ENCODE measurements at regions not wholly inside any gene's neighbourhood (a gene's known extent, or its start where the extent isn't known, plus 50 kb on each side); places are given as distances from the start of the nearest gene placed in this dataset.

DNA sequence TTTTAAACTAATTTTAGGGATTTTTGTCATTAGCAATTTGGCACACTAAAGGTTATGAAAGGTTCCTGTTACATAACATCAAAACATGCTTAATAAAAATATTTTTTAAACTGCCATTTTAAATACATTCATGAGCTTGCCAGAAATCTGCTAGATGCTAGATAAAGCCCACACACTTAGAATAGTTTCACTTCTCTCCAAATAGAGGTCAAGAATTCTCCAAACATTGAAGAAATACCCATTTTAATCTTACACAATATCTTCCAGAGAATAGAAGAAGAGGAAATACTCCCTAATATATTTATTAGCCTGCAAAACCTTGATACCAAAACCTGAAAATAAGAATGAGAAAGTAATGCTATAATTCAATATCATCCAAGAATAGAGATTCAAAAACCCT is 247.5 kb downstream of the PTH2R start:
- no peaks in the 10 kb centered on the region for H3K9me3 Mint-ChIP-seq

More for the DNA sequence above, 247.5 kb downstream of the PTH2R start:
- no peak overlapping the region for H3K4me3 Mint-ChIP-seq
- no peak overlapping the region for H3K27ac Mint-ChIP-seq
- no peaks in the 10 kb centered on the region for H3K9me2 ChIP-seq (ENCODE audit: insufficient read depth)
- no peaks in the 10 kb centered on the region for H4K20me1 ChIP-seq (replicated peaks; ENCODE audit: insufficient read depth)
- no peaks in the 10 kb centered on the region for H3K27me3 ChIP-seq (ENCODE audit: insufficient read depth)
- H3K27me3 Mint-ChIP-seq (ENCODE audit: insufficient read depth, low read depth, poor library complexity), result no peaks in the 10 kb centered on the region
- no peaks in the 10 kb centered on the region for H3K79me2 ChIP-seq (replicated peaks; ENCODE audit: insufficient read depth)
- H3K4me1 ChIP-seq (ENCODE audit: insufficient read depth), result no peaks in the 10 kb centered on the region
- no peaks in the 10 kb centered on the region for H3K36me3 ChIP-seq (ENCODE audit: insufficient read depth)
- no peak overlapping the region for H3K27ac ChIP-seq (ENCODE audit: low read depth)
- H3K4me1 Mint-ChIP-seq, result no peaks in the 10 kb centered on the region
- H3K4me2 ChIP-seq, result no peak overlapping the region
- no peak for TF ChIP-seq NANOG (IDR thresholded peaks at IDR 0.05; ENCODE audit: borderline replicate concordance)
- no peak for TF ChIP-seq CTCF (conservative IDR thresholded peaks at IDR 0.05; ENCODE audit: low read depth in 2 of 2)
- TF ChIP-seq, protein P1, sequence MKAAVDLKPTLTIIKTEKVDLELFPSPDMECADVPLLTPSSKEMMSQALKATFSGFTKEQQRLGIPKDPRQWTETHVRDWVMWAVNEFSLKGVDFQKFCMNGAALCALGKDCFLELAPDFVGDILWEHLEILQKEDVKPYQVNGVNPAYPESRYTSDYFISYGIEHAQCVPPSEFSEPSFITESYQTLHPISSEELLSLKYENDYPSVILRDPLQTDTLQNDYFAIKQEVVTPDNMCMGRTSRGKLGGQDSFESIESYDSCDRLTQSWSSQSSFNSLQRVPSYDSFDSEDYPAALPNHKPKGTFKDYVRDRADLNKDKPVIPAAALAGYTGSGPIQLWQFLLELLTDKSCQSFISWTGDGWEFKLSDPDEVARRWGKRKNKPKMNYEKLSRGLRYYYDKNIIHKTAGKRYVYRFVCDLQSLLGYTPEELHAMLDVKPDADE (IDR thresholded peaks at IDR 0.05), result no peak
- TF ChIP-seq ZNF331 (CRISPR knock-in tag; IDR thresholded peaks at IDR 0.05; ENCODE audit: low read depth), result no peak
- TF ChIP-seq EZH2phosphoT487 (IDR thresholded peaks at IDR 0.05; ENCODE audit: unreplicated experiment), result no peak
- TF ChIP-seq CREB1 (CRISPR knock-in tag; IDR thresholded peaks at IDR 0.05; ENCODE audit: low read depth), result no peak
- no peak for TF ChIP-seq REST (IDR thresholded peaks at IDR 0.05; ENCODE audit: unreplicated experiment)
- no peak for TF ChIP-seq POLR2AphosphoS5 (IDR thresholded peaks at IDR 0.05; ENCODE audit: low read depth)
- no peaks in the 10 kb centered on the region for H3F3A ChIP-seq (replicated peaks; ENCODE audit: low read depth)
- no peak overlapping the region for H3K4me3 ChIP-seq
- no peaks in the 10 kb centered on the region for H3K36me3 Mint-ChIP-seq (ENCODE audit: low read depth)
- ATAC-seq (no peak), DNase-seq (ENCODE audit: low spot score) (no peak)
- no peak overlapping the region for H2AFZ ChIP-seq
